ENCODE measurements at regions not wholly inside any gene's neighbourhood (a gene's known extent, or its start where the extent isn't known, plus 50 kb on each side); places are given as distances from the start of the nearest gene placed in this dataset.

DNA sequence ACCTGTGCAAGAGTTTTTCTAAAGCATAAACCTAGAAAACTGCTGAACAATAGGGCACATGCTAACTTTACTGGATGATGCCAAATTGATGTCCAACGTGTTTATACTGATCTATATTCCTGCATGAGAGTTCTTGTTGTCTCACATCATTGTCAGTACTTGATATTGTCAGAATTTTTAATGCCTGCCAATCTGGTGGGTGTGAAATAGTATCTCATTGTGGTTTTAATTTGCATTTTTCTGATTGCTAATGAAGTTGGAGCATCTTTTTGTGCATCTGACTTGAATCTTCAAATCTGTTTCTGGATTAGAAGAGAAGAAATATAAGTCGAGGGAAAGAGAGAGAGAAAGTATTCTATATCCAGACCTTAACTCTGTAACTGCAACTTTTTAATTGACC, 309.8 kb upstream of the KIAA1217 start:
- DNase-seq (ENCODE audit: low read depth) = no peak
- H3K4me3 ChIP-seq (ENCODE audit: low read depth, low read length) = no peak overlapping the region
- in situ Hi-C loops (cut with HindIII; ENCODE audit: low sequenced_read_pairs) = no loop called here
- TF ChIP-seq, protein P1, sequence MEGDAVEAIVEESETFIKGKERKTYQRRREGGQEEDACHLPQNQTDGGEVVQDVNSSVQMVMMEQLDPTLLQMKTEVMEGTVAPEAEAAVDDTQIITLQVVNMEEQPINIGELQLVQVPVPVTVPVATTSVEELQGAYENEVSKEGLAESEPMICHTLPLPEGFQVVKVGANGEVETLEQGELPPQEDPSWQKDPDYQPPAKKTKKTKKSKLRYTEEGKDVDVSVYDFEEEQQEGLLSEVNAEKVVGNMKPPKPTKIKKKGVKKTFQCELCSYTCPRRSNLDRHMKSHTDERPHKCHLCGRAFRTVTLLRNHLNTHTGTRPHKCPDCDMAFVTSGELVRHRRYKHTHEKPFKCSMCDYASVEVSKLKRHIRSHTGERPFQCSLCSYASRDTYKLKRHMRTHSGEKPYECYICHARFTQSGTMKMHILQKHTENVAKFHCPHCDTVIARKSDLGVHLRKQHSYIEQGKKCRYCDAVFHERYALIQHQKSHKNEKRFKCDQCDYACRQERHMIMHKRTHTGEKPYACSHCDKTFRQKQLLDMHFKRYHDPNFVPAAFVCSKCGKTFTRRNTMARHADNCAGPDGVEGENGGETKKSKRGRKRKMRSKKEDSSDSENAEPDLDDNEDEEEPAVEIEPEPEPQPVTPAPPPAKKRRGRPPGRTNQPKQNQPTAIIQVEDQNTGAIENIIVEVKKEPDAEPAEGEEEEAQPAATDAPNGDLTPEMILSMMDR (IDR thresholded peaks at IDR 0.05; ENCODE audit: low read depth, low read length, missing control alignments) = no peak

DNA sequence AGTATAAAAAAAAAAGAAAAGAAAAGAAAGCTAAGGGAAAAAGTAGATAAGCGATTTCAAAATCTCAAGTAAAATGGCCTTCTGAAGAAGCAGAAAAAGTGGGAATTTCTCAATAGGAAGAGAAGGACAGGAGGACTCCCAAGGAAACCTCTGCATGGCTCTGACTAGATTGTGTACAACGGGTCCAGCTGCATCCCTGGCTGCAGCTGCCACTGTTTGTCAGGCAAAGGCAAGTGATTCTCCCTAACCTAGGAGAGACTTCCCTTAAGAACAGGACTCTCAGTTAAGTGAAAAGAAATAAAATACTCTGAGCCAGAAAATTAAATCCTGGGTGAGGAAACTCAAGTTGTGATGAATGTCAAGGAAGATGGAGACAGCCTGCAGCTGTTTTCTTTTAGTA, 298.6 kb upstream of the KIAA1217 start:
- no peak for DNase-seq (ENCODE audit: low read depth)
- TF ChIP-seq, protein P1 (IDR thresholded peaks at IDR 0.05; ENCODE audit: low read depth, low read length, missing control alignments) = no peak
- in situ Hi-C loops (cut with HindIII; ENCODE audit: low sequenced_read_pairs) = no loop called here
- no peak overlapping the region for H3K4me3 ChIP-seq (ENCODE audit: low read depth, low read length)

DNA sequence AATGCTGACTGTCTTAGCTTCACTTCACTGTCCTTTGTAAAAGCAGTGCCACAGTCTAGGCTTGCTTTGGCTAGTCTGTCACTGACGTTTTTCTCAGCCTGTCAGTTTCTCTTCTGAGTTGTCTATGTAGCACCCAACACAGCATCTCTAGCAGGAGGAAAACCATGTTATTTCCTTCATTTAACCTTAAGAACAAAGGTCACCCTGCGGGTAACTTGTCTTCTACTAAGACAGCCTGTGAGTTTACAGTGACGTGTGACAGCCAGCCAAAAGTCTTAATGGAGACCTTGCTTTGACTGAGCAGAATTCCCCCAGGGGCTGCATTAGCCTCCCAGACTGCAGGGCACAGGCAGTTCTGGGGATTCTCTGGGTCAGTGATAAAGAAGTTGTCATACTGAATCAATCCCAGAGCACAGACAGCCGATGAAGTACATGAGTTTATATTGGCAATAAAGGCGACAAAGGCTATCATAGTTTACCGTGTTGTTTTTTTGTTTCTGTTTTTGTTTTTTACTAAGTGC, 296.0 kb upstream of the KIAA1217 start:
- no peak overlapping the region for H3K4me3 ChIP-seq (ENCODE audit: low read depth, low read length)
- in situ Hi-C loops (cut with HindIII; ENCODE audit: low sequenced_read_pairs) = no loop called here
- no peak for DNase-seq (ENCODE audit: low read depth)
- TF ChIP-seq, protein P1 (IDR thresholded peaks at IDR 0.05; ENCODE audit: low read depth, low read length, missing control alignments) = no peak

DNA sequence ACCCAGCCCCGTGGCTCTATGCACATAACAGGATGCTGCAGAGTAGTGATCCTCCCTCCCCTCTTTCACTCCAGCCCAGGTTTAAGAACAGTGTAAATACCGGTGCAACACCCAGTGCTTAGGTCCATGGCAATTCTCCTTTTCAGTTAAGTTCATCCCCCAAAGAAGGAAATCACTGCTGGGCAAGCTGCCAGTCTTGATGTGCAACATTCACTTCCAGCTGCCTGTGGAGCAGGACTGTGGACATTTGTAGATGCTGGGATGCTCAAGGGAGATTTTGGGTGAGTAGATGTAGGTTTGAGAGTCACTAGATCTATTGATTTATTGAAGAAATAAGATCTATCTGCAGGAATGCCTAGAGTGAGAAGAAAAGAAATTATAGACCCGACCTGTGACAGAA, 294.3 kb upstream of the KIAA1217 start:
- in situ Hi-C loops (cut with HindIII; ENCODE audit: low sequenced_read_pairs) = no loop called here
- no peak for DNase-seq (ENCODE audit: low read depth)
- TF ChIP-seq, protein P1 (IDR thresholded peaks at IDR 0.05; ENCODE audit: low read depth, low read length, missing control alignments) = no peak
- no peak overlapping the region for H3K4me3 ChIP-seq (ENCODE audit: low read depth, low read length)

DNA sequence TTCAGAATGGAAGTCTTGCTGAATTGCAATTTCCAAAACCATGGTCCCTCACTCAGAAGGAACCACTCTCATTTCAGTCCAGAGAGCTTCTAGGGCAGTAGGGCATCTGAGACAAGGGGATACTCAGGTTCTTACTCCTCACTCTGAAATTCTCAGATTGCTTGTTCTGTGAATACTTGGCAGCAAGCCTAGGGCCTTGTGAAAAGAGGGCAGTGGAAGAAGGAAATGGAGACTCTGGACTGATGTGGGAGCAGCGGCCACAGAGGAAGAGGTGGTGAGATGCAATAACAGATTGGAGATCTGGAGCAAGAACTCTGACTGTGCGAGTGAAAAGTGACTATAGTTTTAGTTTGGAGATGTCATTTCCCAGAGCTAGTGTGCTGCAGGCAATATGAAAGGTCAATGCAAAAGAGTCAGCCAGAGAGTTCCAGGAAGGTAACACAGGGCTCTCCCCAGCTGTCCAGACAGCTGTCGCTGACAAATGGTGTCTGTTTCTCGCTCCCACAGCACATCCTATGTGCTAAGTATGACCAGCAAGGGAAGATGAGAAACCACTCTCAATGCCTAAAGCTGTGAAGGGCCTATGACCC, 291.6 kb upstream of the KIAA1217 start:
- in situ Hi-C loops (cut with HindIII; ENCODE audit: low sequenced_read_pairs) = no loop called here
- no peak for DNase-seq (ENCODE audit: low read depth)
- H3K4me3 ChIP-seq (ENCODE audit: low read depth, low read length) = no peak overlapping the region
- TF ChIP-seq, protein P1 (IDR thresholded peaks at IDR 0.05; ENCODE audit: low read depth, low read length, missing control alignments) = no peak

DNA sequence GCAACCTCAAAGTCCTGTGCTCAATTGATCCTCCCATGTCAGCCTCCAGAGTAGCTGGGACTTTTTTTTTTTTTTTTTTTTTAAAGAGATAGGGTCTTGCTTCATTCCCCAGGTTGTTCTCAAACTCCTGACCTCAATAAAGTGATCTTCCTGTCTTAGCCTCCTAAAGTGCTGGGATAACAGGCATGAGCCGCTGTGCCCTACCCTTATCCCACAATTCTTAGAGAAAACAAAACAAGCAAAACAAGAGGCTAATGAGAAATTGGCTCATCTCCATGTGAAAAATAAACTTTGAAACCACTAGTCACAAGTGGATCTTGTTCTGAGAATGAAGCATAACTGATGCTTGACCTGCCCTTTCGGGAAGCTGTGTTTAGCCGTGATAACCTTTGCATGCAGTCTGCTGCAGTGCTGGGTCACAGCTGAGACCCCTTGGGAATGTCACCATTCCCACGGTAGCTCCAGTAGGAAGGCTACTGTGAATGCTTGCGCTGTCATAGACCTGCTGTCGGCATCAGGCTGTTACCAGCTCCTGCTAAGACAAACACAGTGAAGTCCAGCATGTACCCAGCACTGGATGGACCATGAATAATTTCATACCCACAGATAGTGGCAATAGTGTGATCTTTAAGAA, 290.7 kb upstream of the KIAA1217 start:
- no peak for DNase-seq (ENCODE audit: low read depth)
- in situ Hi-C loops (cut with HindIII; ENCODE audit: low sequenced_read_pairs) = no loop called here
- no peak overlapping the region for H3K4me3 ChIP-seq (ENCODE audit: low read depth, low read length)
- TF ChIP-seq, protein P1 (IDR thresholded peaks at IDR 0.05; ENCODE audit: low read depth, low read length, missing control alignments) = no peak
